Epithelial cell of esophagus (primary cell): ENCODE measurements at regions not wholly inside any gene's neighbourhood (a gene's known extent, or its start where the extent isn't known, plus 50 kb on each side); places are given as distances from the start of the nearest gene placed in this dataset.

ENCODE experiments used
- DNase-seq: peaks from one replicate; pipeline ENCODE4 v3.0.0; 2010; ENCODE audit warnings: low read depth
- H3K4me3 ChIP-seq: 2 replicates; pipeline ENCODE4 v1.5.1; 2011; ENCODE audit warnings: mild to moderate bottlenecking, low read length, control low read depth
- TF ChIP-seq, protein P1 (sequence below): IDR thresholded peaks from 2 replicates; pipeline ENCODE4 v1.5.1; 2011; ENCODE audit warnings: low read depth, mild to moderate bottlenecking, low read length, control low read depth, inconsistent platforms; ENCODE audit not compliant: insufficient read depth; ENCODE audit errors: missing control alignments

DNA sequence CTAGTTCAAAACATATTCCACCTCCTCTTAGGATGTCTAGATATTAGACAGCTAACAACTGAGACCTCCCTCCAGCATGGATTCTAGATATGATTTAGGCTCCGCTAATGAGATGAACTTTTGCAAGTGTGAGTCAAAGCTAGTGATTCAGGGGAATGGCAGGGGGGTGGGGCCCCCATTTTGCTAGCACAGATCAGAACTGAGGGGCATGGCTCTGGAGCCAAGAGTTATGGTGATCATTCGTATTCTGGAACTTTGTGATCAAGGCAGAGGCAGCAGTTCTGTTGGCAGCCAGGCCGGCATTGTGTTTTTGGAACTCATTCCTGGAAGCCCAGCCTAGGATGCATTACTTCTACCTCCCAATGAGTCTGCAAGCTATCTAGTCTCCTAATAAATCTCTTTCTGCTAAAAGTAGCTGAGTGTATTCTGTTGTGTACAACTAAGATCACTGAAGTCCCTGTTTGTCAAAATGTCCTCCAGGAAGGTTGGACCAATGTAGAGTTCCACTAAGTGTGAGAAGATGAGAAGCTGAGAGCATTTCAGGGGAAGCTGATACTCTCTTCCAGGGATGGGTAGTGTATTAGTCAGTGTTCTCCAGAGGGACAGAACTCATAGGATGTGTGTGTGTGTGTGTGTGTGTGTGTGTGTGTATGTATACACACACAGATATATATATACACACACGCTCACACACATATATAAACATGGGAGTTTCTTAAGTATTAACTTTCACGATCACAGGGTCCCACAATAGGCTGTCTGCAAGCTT is 312.7 kb downstream of the TLE3 start:
- TF ChIP-seq, protein P1, sequence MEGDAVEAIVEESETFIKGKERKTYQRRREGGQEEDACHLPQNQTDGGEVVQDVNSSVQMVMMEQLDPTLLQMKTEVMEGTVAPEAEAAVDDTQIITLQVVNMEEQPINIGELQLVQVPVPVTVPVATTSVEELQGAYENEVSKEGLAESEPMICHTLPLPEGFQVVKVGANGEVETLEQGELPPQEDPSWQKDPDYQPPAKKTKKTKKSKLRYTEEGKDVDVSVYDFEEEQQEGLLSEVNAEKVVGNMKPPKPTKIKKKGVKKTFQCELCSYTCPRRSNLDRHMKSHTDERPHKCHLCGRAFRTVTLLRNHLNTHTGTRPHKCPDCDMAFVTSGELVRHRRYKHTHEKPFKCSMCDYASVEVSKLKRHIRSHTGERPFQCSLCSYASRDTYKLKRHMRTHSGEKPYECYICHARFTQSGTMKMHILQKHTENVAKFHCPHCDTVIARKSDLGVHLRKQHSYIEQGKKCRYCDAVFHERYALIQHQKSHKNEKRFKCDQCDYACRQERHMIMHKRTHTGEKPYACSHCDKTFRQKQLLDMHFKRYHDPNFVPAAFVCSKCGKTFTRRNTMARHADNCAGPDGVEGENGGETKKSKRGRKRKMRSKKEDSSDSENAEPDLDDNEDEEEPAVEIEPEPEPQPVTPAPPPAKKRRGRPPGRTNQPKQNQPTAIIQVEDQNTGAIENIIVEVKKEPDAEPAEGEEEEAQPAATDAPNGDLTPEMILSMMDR: no peak
- H3K4me3 ChIP-seq: no peak overlapping the region
- no peak for DNase-seq

DNA sequence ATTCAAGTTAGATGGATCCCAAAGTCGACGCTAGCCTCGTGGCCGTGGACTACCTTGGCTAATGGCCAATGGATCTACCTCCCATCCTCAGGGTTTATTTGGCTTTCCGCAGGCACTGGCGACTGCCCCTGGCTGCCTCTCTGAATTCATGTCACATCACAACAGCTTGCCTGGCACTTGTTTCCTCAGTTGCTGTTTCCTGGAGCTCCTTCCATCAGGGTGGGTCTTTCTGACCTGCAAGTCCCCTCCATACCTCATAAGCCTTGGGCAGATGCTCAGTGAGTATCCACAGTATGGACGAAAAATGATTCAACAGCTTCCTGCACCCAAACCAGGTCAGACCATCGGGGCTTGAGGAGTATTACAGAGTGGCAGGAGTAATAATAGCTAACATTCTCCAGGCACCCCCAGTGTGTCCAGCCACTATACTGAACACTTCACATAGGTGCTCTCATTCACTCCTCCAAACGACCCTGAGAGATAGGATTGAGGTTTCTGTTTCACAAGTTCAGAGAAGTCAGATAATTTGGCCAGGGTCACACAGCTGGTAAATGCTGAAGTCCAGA is 311.5 kb downstream of the TLE3 start:
- no peak overlapping the region for H3K4me3 ChIP-seq
- TF ChIP-seq, protein P1: no peak
- no peak for DNase-seq

DNA sequence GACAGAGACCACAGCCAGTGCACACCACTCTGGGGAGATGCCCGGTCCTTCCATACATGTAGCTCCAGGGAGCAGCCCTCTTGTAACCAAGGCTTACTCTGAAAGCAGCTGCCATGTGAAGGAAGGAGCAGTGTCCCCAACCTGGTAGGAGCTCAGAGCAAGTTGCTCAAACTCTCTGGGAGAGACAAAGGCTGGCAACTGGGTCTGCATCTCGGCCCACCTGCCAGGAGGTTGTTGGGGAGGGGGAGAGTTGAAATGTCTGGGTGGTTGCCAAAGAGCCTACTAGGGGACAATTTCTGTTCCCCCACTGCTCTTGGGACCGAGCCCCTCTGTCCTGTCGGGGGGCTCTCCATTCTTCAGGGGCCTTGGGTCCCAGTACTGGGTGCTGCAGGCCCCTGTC is 309.9 kb downstream of the TLE3 start:
- TF ChIP-seq, protein P1: no peak
- no peak overlapping the region for H3K4me3 ChIP-seq
- DNase-seq: no peak

DNA sequence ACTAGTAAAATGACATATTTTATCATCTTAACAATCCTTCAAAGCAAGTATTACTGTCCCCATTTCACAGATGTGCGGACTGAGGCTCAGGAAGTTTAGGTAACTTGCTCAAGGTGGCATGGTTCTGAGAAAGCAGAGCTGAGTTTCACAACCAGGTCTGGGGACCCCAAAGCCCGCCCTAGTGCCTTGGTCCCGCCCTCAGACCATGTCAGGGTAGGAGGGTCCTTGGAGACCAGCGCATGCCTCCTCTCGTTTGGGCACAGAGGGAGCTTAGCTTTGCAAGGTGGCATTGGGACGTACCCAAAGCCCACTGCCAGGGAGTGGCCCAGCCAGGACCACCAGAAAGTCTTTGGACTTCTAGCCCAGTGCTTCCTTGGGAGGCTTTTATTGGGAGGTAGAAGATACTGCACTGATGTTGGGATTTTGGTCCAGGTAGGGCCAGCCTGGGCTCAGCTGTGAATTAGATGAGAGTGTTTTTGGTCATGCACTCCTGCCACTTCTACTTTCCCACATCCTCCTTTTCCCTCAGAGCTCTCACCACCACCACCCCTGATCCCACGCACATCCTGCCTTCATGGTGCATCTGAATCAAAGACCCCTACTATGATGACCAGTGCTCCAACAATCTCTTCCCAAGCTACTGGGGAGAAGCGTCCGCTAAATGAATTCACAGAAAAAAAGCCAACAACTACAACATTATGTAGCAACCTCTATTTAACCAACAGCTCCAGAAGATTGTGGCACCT is 307.9 kb downstream of the TLE3 start:
- TF ChIP-seq, protein P1: no peak
- no peak overlapping the region for H3K4me3 ChIP-seq
- no peak for DNase-seq

DNA sequence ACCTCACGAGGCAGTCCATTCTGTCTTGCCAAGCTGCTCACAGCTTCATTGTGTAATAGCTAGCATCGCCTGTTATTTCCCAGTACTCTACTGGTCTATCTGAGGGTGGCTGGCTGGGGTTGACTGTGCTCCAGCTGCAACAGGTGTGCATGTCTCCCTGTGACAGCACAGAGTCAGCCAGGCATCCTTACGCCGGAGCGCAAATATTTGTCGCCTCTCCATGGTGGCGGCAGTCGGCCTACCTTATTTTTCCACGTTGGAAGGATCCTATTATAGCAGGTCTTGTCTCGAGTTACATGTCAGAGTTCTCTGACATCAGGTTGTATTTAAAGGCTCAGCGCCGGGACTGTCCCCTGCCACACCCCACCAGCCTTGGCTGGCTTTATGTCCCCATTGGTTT is 307.1 kb downstream of the TLE3 start:
- H3K4me3 ChIP-seq: no peak overlapping the region
- no peak for DNase-seq
- TF ChIP-seq, protein P1: no peak

DNA sequence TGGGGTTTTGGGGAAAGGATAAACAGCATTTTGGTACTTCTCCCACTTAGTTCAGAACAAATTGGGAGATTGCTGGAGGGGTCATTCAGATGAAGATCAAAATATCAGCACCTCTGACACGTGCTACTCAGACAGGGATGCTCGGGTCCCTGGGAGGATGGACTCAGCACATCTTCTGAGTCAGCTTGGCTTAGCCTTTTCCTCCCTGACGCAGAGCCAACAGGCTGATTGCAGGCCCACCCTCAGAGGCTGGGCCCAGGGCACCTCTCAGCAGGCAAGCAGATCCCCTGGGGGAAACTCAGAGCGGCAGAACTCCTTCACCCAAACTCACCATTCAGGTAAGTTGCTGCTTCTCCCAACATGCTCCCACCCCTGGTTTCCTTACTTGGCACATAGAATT is 304.9 kb downstream of the TLE3 start:
- H3K4me3 ChIP-seq: no peak overlapping the region
- no peak for DNase-seq
- TF ChIP-seq, protein P1: no peak
